GM23248 (cell line): ENCODE measurements at regions not wholly inside any gene's neighbourhood (a gene's known extent, or its start where the extent isn't known, plus 50 kb on each side); places are given as distances from the start of the nearest gene placed in this dataset.

Experiments
- DNase-seq: peaks from one replicate; pipeline ENCODE4 v3.0.0-alpha.2; 2015
- H2AFZ ChIP-seq: fragments of 200-600 bp; sonication (generic); 2 replicates; pipeline ENCODE4 v1.6.1; 2016; ENCODE audit warnings: antibody characterized with exemption
- H3F3A ChIP-seq: fragments of 200-600 bp; sonication (generic); 2 replicates; pipeline ENCODE4 v1.6.1; 2016; ENCODE audit warnings: mild to moderate bottlenecking, antibody characterized with exemption, mixed run types; ENCODE audit not compliant: insufficient read depth
- H3K27ac ChIP-seq: fragments of 200-600 bp; sonication (generic); 2 replicates; pipeline ENCODE4 v1.5.1; 2016; ENCODE audit warnings: mild to moderate bottlenecking
- H3K27me3 ChIP-seq: fragments of 200-600 bp; sonication (generic); replicated peaks from 2 replicates; pipeline ENCODE4 v1.6.1; 2016; ENCODE audit warnings: mild to moderate bottlenecking; ENCODE audit not compliant: insufficient read depth
- H3K36me3 ChIP-seq: fragments of 200-600 bp; sonication (generic); 2 replicates; pipeline ENCODE4 v1.6.1; 2016; ENCODE audit warnings: low read depth, mild to moderate bottlenecking
- H3K4me1 ChIP-seq: fragments of 200-600 bp; sonication (generic); 2 replicates; pipeline ENCODE4 v1.6.1; 2016; ENCODE audit warnings: mild to moderate bottlenecking; ENCODE audit not compliant: insufficient read depth
- H3K4me2 ChIP-seq: fragments of 200-600 bp; sonication (generic); one replicate; pipeline ENCODE4 v1.6.1; 2016; ENCODE audit warnings: mild to moderate bottlenecking; ENCODE audit not compliant: unreplicated experiment
- H3K4me3 ChIP-seq: fragments of 200-600 bp; sonication (generic); 2 replicates; pipeline ENCODE4 v1.5.1; 2016; ENCODE audit warnings: mild to moderate bottlenecking
- H3K79me2 ChIP-seq: fragments of 200-600 bp; sonication (generic); 2 replicates; pipeline ENCODE4 v1.6.1; 2016; ENCODE audit warnings: mild to moderate bottlenecking; ENCODE audit not compliant: insufficient read depth
- H3K9ac ChIP-seq: fragments of 200-600 bp; sonication (generic); 2 replicates; pipeline ENCODE4 v1.6.1; 2016; ENCODE audit warnings: mild to moderate bottlenecking
- H3K9me2 ChIP-seq: fragments of 200-600 bp; sonication (generic); 2 replicates; pipeline ENCODE4 v1.6.1; 2016; ENCODE audit warnings: mixed run types, mild to moderate bottlenecking, moderate library complexity; ENCODE audit not compliant: insufficient read depth
- H3K9me3 ChIP-seq: fragments of 200-600 bp; sonication (generic); one replicate; pipeline ENCODE4 v1.6.1; 2017; ENCODE audit warnings: low read depth
- H4K20me1 ChIP-seq: fragments of 200-600 bp; sonication (generic); 2 replicates; pipeline ENCODE4 v1.6.0; 2016; ENCODE audit not compliant: insufficient read depth
- EZH2 ChIP-seq: fragments of 200-600 bp; sonication (generic); IDR thresholded peaks from 2 replicates; pipeline ENCODE4 v1.6.1; 2018; ENCODE audit warnings: antibody characterized with exemption, mild to moderate bottlenecking; ENCODE audit not compliant: insufficient read depth, poor library complexity, severe bottlenecking
- EZH2phosphoT487 ChIP-seq: fragments of 200-600 bp; sonication (generic); IDR thresholded peaks from 2 replicates; pipeline ENCODE4 v1.6.1; 2018; ENCODE audit warnings: antibody characterized with exemption, moderate library complexity, mild to moderate bottlenecking, low read depth; ENCODE audit not compliant: insufficient read depth
- WGBS, 2 experiments: methylation state at CpG; one replicate each; pipeline ENCODE4 v1.1.6; 2015 to 2017; ENCODE audit warnings: low lambda C conversion rate in 2 of 2, low coverage in 1 of 2; ENCODE audit errors: missing lambda C conversion rate in 2 of 2; 5-methylcytosine and 5-hydroxymethylcytosine counted together
- in situ Hi-C: fragments of 300-500 bp; cut with MboI; formaldehyde crosslinking; loops from 2 replicates; pipeline ENCODE4 v1.15.0; 2020

DNA sequence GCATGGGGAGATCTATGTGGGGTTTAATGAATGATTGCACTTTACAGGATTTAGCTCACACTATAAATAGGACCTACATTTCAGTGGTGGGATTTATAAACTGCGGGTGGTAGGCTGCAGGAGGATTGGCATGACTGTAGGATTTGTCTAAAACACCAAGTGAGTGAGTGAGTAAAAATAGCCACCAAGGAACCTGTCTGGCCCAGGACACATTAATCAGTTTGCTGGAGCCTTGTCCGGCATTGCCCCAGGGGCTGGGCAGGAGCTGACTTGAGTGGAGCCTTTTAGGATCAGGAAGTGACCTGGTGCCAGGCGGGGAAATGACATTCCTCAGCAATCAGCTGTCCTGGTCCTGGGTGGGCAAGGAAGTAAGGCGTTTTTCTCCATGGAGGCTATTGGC lies 193.9 kb upstream of the ADRA1D start:
- Histone ChIP-seq H3K9ac (no peak overlapping the region), H3K4me1 (peaks cover 40% of the 10 kb centered on the region), H3K9me2 (no peaks in the 10 kb centered on the region), H2AFZ (no peak overlapping the region), H4K20me1 (no peaks in the 10 kb centered on the region), H3K4me2 (no peak overlapping the region), H3F3A (peaks cover 27% of the 10 kb centered on the region), H3K79me2 (no peaks in the 10 kb centered on the region), H3K27ac (no peak overlapping the region), H3K36me3 (no peaks in the 10 kb centered on the region), H3K9me3 (no peaks in the 10 kb centered on the region), H3K27me3 (no peaks in the 10 kb centered on the region), H3K4me3 (no peak overlapping the region)
- TF ChIP-seq EZH2phosphoT487, result no peak
- TF ChIP-seq EZH2, result no peak
- in situ Hi-C loops, result no loop called here
- DNase-seq, result no peak
- WGBS, 2 experiments, result 86 to 92% methylated on average over 4 of the region's 4 CpGs

DNA sequence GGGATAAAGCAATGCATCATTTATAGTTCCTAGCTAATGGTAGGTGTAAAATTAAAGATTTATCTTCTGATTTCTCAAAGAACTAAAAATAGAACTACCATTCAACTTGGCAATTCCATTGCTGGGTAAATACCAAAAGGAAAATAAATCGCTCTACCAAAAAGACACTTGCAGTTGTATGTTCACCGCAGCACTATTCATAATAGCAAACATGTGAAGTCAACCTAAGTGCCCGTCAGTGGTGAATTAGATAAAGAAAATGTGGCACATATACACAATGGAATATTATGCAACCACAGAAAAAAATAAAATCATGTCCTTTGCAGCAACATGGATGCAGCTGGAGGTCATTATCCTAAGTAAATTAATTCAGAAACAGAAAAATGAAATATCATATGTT lies 192.8 kb upstream of the ADRA1D start:
- H3K9me3 ChIP-seq, result no peaks in the 10 kb centered on the region
- peaks cover 40% of the 10 kb centered on the region for H3K4me1 ChIP-seq
- no peak overlapping the region for H2AFZ ChIP-seq
- peaks cover 27% of the 10 kb centered on the region for H3F3A ChIP-seq
- 87 to 88% methylated on average over 3 of the region's 3 CpGs for WGBS, 2 experiments
- no peaks in the 10 kb centered on the region for H3K36me3 ChIP-seq
- H3K27me3 ChIP-seq, result no peaks in the 10 kb centered on the region
- no peak overlapping the region for H3K4me2 ChIP-seq
- H3K9ac ChIP-seq, result no peak overlapping the region
- in situ Hi-C loops, result no loop called here
- no peaks in the 10 kb centered on the region for H3K9me2 ChIP-seq
- H3K79me2 ChIP-seq, result no peaks in the 10 kb centered on the region
- no peak overlapping the region for H3K27ac ChIP-seq
- no peak for DNase-seq
- no peak overlapping the region for H3K4me3 ChIP-seq
- no peaks in the 10 kb centered on the region for H4K20me1 ChIP-seq
- no peak for TF ChIP-seq EZH2
- TF ChIP-seq EZH2phosphoT487, result no peak

DNA sequence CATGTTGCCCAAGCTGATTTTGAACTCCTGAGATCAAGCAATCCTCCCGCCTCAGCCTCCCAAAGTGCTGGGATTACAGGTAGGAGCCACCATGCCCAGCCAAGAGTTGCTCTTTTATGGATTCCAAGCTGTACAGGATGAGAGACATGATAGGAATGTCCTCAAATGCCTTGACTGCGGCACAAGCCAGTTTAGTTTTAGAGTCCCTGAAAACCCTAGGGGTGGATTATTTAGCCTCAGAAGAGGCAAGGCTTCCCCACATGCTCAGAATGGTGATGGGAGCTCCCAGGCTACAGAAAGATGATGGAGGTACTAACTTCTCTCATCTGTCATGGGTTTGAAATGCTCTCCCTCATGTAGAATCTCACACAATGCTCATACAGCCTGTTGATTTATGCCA lies 192.1 kb upstream of the ADRA1D start:
- H3K4me2 ChIP-seq, result no peak overlapping the region
- H3F3A ChIP-seq, result peaks cover 31% of the 10 kb centered on the region
- no peaks in the 10 kb centered on the region for H4K20me1 ChIP-seq
- no peak overlapping the region for H3K9ac ChIP-seq
- DNase-seq, result peak; percentile 31
- no peaks in the 10 kb centered on the region for H3K27me3 ChIP-seq
- H3K9me2 ChIP-seq, result no peaks in the 10 kb centered on the region
- H3K36me3 ChIP-seq, result no peaks in the 10 kb centered on the region
- H2AFZ ChIP-seq, result no peak overlapping the region
- WGBS, 2 experiments, result 61 to 65% methylated on average over 2 of the region's 2 CpGs
- peaks cover 43% of the 10 kb centered on the region for H3K4me1 ChIP-seq
- no peak overlapping the region for H3K27ac ChIP-seq
- H3K9me3 ChIP-seq, result no peaks in the 10 kb centered on the region
- in situ Hi-C loops, result no loop called here
- TF ChIP-seq EZH2phosphoT487 (no peak), EZH2 (no peak)
- no peaks in the 10 kb centered on the region for H3K79me2 ChIP-seq
- H3K4me3 ChIP-seq, result no peak overlapping the region

GRCh38 chr20:4439461-4439860 lies 190.4 kb upstream of the ADRA1D start:
- no peak overlapping the region for H3K27ac ChIP-seq
- no peaks in the 10 kb centered on the region for H4K20me1 ChIP-seq
- H3K4me3 ChIP-seq, result no peak overlapping the region
- no peaks in the 10 kb centered on the region for H3K9me2 ChIP-seq
- TF ChIP-seq EZH2, result no peak
- in situ Hi-C loops, result no loop called here
- H3F3A ChIP-seq, result peaks cover 32% of the 10 kb centered on the region
- peaks cover 43% of the 10 kb centered on the region for H3K4me1 ChIP-seq
- no peak overlapping the region for H3K9ac ChIP-seq
- H2AFZ ChIP-seq, result peak overlapping the region; percentile 17; the same call in 1 of the 2 replicates
- H3K27me3 ChIP-seq, result no peaks in the 10 kb centered on the region
- H3K9me3 ChIP-seq, result no peaks in the 10 kb centered on the region
- no peaks in the 10 kb centered on the region for H3K79me2 ChIP-seq
- H3K36me3 ChIP-seq, result no peaks in the 10 kb centered on the region
- no peak for DNase-seq
- 68 to 69% methylated on average over 5 of the region's 5 CpGs for WGBS, 2 experiments
- no peak overlapping the region for H3K4me2 ChIP-seq

- TF ChIP-seq EZH2phosphoT487 (no peak), EZH2 (no peak)
- Histone ChIP-seq H3K36me3 (no peaks in the 10 kb centered on the region), H3K27me3 (no peaks in the 10 kb centered on the region), H3K9me2 (no peaks in the 10 kb centered on the region), H4K20me1 (no peaks in the 10 kb centered on the region), H3K9ac (no peak overlapping the region), H3K79me2 (no peaks in the 10 kb centered on the region), H2AFZ (no peak overlapping the region), H3K4me3 (no peak overlapping the region), H3K27ac (no peak overlapping the region), H3K4me1 (peaks cover 40% of the 10 kb centered on the region), H3F3A (peaks cover 27% of the 10 kb centered on the region), H3K4me2 (no peak overlapping the region), H3K9me3 (no peaks in the 10 kb centered on the region)
- in situ Hi-C loops, result no loop called here
- 92 to 95% methylated on average over 1 of the region's 1 CpG for WGBS, 2 experiments
- no peak for DNase-seq
These were observed 188.0 kb upstream of the ADRA1D start for GRCh38 chr20:4437131-4437530.
